ENCODE measurements at regions not wholly inside any gene's neighbourhood (a gene's known extent, or its start where the extent isn't known, plus 50 kb on each side); places are given as distances from the start of the nearest gene placed in this dataset.

DNA sequence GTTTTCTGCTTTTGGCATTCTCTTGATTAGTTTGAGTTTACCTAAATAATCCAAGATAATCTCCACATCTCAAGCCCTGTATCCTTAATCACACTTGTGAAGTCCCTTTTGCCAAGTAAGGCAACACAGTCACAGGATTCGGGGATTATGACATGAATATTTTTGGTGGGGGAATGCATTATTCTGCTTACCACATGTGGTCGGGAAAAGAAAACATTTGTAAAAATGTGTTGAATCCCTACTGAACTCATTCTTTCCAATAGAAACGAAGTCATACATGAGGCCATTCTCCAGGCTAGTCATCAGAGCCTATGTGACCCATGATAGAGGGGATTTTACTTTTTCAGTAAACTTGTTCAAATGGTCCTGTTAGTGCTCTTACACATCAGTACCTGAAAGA lies 58.5 kb upstream of the PRICKLE1 start:
- H3K9me3 Mint-ChIP-seq (ENCODE audit: unreplicated experiment): peaks cover 3% of the 10 kb centered on the region
- no peak for DNase-seq (ENCODE audit: extremely low spot score, unreplicated experiment)
- peaks cover 2% of the 10 kb centered on the region for H3K4me1 Mint-ChIP-seq (ENCODE audit: unreplicated experiment)
- peaks cover 7% of the 10 kb centered on the region for H3K27me3 Mint-ChIP-seq (ENCODE audit: unreplicated experiment)
- no peaks in the 10 kb centered on the region for H3K36me3 Mint-ChIP-seq (ENCODE audit: unreplicated experiment)
- no peak overlapping the region for H3K4me3 Mint-ChIP-seq (ENCODE audit: unreplicated experiment)
- TF ChIP-seq, protein P1, sequence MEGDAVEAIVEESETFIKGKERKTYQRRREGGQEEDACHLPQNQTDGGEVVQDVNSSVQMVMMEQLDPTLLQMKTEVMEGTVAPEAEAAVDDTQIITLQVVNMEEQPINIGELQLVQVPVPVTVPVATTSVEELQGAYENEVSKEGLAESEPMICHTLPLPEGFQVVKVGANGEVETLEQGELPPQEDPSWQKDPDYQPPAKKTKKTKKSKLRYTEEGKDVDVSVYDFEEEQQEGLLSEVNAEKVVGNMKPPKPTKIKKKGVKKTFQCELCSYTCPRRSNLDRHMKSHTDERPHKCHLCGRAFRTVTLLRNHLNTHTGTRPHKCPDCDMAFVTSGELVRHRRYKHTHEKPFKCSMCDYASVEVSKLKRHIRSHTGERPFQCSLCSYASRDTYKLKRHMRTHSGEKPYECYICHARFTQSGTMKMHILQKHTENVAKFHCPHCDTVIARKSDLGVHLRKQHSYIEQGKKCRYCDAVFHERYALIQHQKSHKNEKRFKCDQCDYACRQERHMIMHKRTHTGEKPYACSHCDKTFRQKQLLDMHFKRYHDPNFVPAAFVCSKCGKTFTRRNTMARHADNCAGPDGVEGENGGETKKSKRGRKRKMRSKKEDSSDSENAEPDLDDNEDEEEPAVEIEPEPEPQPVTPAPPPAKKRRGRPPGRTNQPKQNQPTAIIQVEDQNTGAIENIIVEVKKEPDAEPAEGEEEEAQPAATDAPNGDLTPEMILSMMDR (IDR thresholded peaks at IDR 0.05): no peak
- H3K27ac Mint-ChIP-seq (ENCODE audit: unreplicated experiment): no peak overlapping the region

DNA sequence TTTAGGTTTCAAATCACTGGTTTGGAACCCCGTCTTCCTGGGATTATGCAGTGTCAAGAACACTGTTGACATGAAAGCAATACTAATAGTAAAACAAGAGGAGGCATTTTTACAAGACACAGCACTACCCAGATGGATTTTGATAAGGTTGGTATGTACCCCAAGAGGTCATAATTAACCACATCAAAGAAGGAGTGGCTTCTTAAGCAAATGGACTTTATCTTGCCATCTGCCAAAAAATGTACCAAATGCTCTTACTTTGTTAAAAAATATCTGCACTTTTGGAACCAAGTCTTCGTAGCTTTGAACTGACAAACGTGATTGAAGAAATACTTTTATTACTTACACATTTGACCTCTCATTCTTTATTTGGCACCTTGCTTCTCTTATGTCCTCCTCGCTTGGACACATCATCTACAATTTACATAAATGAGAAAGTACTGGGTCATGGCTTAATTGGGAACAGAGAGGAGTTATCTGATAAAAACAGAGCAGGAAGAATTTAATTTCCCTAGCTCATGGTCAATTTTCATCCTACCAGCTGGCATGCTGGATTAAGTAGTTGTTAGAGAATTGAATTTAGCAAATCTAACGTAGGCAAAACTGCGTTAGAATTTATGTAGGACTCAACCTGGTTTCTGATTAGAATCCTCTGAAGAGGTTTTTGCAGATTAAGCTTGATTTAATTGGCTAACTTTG lies 54.5 kb upstream of the PRICKLE1 start:
- Mint-ChIP-seq H3K4me3 (ENCODE audit: unreplicated experiment) (no peak overlapping the region), H3K27ac (ENCODE audit: unreplicated experiment) (no peak overlapping the region), H3K36me3 (ENCODE audit: unreplicated experiment) (no peaks in the 10 kb centered on the region), H3K9me3 (ENCODE audit: unreplicated experiment) (peaks cover 3% of the 10 kb centered on the region), H3K4me1 (ENCODE audit: unreplicated experiment) (peaks cover 2% of the 10 kb centered on the region), H3K27me3 (ENCODE audit: unreplicated experiment) (peaks cover 7% of the 10 kb centered on the region)
- DNase-seq (ENCODE audit: extremely low spot score, unreplicated experiment): no peak
- TF ChIP-seq, protein P1 (IDR thresholded peaks at IDR 0.05): no peak

DNA sequence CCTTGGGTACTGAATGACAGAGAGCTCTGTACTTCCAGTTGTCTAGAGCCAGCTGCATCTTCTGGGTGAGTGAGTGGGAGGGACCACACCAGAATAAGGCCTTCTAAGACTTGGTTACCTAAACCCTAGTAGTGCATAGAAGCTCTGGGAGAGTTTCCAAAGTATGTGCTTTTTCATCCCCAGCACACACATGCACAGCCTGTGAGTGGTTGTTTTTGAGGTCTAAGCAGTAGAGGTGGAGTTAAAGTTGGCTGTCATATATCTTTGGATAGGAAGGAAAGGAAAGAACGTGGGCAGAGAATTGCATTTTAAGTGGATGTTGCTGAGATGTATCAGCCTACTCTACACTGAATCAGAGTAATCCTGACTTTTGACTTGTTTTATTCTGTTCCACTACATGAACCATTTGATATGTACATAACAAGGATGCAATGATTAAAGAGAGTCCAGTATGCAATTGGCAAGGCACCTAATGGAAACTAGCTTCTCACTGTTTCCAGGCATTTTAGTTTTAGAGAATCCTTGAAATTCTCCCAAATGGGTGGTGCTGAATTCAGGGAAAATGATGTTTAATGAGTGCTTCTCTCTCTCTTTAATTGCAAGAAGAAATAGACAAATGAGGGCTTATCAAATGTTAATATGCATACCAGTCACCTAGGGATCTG lies 51.8 kb upstream of the PRICKLE1 start:
- Mint-ChIP-seq H3K36me3 (ENCODE audit: unreplicated experiment) (no peaks in the 10 kb centered on the region), H3K27ac (ENCODE audit: unreplicated experiment) (no peak overlapping the region), H3K9me3 (ENCODE audit: unreplicated experiment) (no peaks in the 10 kb centered on the region), H3K27me3 (ENCODE audit: unreplicated experiment) (peaks cover 3% of the 10 kb centered on the region), H3K4me1 (ENCODE audit: unreplicated experiment) (no peaks in the 10 kb centered on the region), H3K4me3 (ENCODE audit: unreplicated experiment) (no peak overlapping the region)
- TF ChIP-seq, protein P1 (IDR thresholded peaks at IDR 0.05): no peak
- no peak for DNase-seq (ENCODE audit: extremely low spot score, unreplicated experiment)

DNA sequence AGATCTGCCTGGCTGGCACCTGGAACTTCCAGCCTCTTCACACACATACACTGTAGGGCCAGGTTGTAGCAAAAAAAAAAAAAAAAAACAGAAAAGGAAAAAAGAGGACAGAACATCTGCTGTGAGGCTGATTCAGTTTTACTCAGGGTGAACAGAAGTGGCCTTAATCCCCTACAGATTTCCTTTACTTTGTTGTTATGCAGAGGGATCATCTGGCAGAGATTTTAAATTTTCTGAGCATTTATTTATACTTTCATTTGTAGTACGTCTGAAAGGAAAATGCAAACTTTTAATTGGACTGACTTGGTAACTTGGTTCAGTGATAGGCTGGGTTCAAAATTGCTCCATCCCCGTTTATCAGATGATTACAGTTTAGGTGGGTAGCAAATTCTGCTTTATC lies 50.8 kb upstream of the PRICKLE1 start:
- H3K4me3 Mint-ChIP-seq (ENCODE audit: unreplicated experiment): no peak overlapping the region
- no peaks in the 10 kb centered on the region for H3K9me3 Mint-ChIP-seq (ENCODE audit: unreplicated experiment)
- DNase-seq (ENCODE audit: extremely low spot score, unreplicated experiment): no peak
- H3K27ac Mint-ChIP-seq (ENCODE audit: unreplicated experiment): no peak overlapping the region
- TF ChIP-seq, protein P1 (IDR thresholded peaks at IDR 0.05): no peak
- H3K27me3 Mint-ChIP-seq (ENCODE audit: unreplicated experiment): no peaks in the 10 kb centered on the region
- H3K4me1 Mint-ChIP-seq (ENCODE audit: unreplicated experiment): no peaks in the 10 kb centered on the region
- H3K36me3 Mint-ChIP-seq (ENCODE audit: unreplicated experiment): no peaks in the 10 kb centered on the region

DNA sequence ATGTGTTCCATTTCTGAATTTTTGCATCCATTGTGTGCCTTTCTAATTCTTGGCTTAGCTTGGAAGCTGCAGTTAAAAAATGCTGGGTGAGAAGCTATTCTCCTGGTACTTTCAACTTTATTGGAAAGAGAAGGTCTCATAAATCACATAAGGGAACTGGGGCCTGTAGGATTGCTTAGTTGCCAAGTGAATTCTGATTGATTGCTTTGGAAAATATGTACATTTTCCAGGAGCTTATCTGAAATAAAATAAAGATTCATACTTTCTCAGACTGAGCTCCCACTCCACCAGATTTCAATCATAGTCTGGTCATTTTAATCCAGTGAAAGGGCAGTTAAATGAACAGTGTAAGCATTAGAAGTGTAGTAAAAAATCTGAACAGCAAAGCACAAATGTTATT lies 50.0 kb upstream of the PRICKLE1 start:
- DNase-seq (ENCODE audit: extremely low spot score, unreplicated experiment): no peak
- Mint-ChIP-seq H3K4me3 (ENCODE audit: unreplicated experiment) (no peak overlapping the region), H3K4me1 (ENCODE audit: unreplicated experiment) (no peaks in the 10 kb centered on the region), H3K9me3 (ENCODE audit: unreplicated experiment) (no peaks in the 10 kb centered on the region), H3K27me3 (ENCODE audit: unreplicated experiment) (no peaks in the 10 kb centered on the region), H3K27ac (ENCODE audit: unreplicated experiment) (no peak overlapping the region), H3K36me3 (ENCODE audit: unreplicated experiment) (no peaks in the 10 kb centered on the region)
- TF ChIP-seq, protein P1 (IDR thresholded peaks at IDR 0.05): no peak

Data from osteocyte (in vitro differentiated cells).